GM21526 (cell line): ENCODE measurements at regions not wholly inside any gene's neighbourhood (a gene's known extent, or its start where the extent isn't known, plus 50 kb on each side); places are given as distances from the start of the nearest gene placed in this dataset.

ENCODE experiments used
- ATAC-seq: cut with Tn5 transposase; IDR thresholded peaks from one replicate; pipeline ENCODE4 v1.9.1; 2021; ENCODE audit warnings: moderate library complexity; ENCODE audit not compliant: unreplicated experiment, low FRiP score

GRCh38 chr4:14458463-14458862, 543.8 kb upstream of the CPEB2 start:
- no peak for ATAC-seq

- ATAC-seq: no peak
Observed at GRCh38 chr4:14465057-14465456, 537.2 kb upstream of the CPEB2 start.

GRCh38 chr4:14465507-14465906, 536.8 kb upstream of the CPEB2 start:
- ATAC-seq: no peak

DNA sequence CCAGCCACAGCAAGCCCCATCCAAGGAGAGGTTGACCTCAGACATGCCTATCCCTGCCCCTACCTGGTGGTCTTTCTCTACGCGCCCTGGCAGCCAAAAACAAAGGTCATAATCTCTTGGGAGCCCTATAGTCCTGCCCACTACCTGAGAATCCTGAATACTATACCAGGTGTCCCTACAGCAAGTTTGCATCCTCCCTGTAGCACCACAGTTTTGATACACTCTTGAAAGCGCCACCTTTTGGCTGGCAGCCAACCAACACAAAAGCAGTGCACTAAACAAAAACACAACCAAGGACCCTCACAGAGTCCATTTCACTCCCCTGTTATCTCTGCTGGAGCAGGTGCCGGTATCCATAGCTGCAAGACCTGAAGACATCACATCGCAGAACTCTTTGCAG, 523.8 kb upstream of the CPEB2 start:
- no peak for ATAC-seq

DNA sequence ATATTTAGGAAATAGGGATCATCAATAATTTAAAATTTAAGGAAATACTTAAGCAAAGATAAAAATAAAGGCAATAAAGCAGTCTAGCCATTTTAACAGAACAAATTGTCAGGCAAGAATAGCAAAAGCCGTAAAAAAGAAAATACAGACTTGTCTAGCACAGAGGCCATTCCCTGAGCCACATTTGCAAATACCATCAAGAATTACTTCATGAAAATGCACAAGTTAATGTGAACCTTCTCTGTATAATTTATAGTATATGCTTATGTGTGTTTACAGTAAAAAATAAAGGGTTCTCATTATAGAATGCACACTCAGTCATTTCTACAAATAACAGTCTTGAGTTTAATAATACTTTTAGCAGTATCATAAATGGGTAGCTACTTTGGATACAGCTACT, 505.9 kb upstream of the CPEB2 start:
- no peak for ATAC-seq

DNA sequence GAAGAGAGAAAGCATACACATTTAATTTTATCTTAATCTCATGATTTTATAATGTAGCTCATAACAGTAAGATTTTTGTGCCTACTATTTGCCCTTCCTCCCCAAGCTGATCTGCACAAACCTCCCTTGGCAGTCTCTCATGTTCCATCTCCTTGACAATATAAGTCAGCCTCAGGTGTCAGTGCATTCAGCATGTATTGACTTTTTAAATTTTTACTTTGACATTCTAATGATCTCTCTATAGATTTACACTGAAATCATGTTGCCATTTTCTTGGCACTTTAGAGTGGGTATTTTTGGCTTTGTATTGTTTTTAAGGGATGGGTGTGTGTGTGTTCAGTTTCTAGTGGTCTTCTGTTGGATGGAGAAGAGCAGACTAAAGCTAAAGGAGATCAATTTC, 505.3 kb upstream of the CPEB2 start:
- ATAC-seq: no peak

GRCh38 chr4:14504162-14504561, 498.1 kb upstream of the CPEB2 start:
- no peak for ATAC-seq

DNA sequence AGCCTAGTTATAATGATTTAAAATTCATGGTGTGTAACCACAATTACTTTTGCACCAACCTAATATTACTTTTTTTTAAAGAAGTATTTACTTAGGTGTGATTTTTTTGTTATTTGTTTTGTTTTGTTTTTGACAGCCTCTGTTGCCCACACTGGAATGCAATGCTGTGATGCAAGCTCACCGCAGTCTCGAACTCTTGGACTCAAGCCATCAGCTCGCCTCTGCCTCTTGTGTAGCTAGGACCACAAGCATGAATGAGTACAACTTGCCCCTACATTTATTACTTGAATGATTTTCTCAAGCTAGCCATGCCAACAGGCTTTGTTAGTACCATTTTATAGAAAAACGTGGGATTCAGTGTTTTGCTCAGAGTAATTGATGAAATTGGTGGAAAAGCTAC, 488.8 kb upstream of the CPEB2 start:
- no peak for ATAC-seq

- no peak for ATAC-seq
Observed at GRCh38 chr4:14515556-14515955, 486.7 kb upstream of the CPEB2 start.

- ATAC-seq: no peak
Observed at GRCh38 chr4:14518136-14518535, 484.1 kb upstream of the CPEB2 start.

DNA sequence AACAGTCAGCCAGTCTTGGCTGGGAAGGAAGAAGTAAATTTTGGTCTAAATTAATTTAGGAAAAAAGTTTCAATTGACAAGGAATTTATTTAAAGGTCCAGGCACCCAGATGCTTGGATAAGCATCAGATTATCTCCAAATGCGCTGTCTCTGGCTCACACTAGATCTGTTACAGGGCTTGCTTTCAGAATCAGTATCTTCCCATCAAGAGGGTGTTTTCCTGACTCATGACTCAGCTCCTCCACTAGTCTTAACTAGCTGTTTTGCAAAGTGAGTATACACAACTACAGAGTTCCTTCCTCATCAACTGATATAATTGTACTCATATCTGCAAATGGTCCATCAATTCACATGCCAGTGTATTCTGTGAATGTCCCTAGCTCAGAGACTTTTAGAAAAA, 482.1 kb upstream of the CPEB2 start:
- no peak for ATAC-seq

DNA sequence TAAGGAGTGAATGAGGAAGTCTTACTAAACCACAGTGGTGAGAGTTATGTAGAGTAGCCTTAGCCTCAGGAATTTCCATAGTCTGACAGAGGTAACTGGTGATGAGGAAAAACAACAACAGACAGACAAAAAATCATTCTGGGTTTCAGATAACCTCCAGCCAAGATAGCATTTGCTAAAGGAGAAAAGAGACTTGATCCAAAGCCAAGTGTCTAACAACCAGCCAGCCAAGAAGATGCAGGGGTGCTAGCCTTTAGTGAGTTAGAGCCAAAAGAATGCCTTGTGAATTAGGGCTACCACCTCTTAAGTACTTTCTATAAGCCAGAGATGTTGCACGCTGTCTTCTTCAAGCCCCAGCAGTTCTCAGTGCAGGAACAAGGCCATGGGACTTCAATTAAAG, 478.0 kb upstream of the CPEB2 start:
- no peak for ATAC-seq

DNA sequence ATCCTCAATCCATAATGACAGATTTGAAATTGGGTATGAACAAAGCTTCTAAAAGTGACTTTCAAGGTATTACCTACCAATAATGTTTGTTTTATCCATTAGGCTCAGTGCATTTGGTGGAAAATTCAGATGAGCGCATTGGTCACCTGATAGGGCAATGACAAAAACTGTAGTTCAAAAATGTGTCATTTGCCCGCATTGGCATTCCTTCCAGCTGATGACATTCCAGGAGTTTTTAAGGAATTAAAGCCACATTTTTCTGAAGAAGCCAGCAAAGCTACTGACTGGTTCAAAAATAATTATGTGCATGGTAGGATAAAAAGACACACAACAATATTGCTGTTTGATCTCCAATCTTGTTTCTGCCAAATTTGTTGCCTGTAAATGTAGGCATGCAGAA, 473.4 kb upstream of the CPEB2 start:
- no peak for ATAC-seq

GRCh38 chr4:14529653-14530052, 472.6 kb upstream of the CPEB2 start:
- ATAC-seq: no peak

- ATAC-seq: no peak
Observed at GRCh38 chr4:14532436-14532835, 469.8 kb upstream of the CPEB2 start.

DNA sequence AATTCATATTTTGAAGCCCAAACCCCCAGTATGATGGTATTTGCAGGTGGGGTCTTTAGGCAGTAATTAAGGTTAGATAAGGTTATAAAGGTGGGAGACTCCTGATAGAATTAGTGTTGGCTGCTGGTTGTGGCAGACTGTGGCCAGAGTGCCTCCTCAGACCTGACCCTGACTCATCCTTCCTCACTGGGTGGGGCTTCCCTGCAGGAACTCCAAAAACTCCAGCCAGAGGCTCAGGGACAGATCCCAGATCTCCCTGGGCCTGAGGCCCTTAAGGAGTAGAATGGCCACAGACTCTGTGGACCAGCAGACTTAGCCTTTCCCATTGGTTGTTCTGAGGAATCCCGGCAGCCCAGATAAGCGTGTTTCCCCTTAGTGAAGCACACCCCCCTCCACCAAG, 463.0 kb upstream of the CPEB2 start:
- no peak for ATAC-seq

GRCh38 chr4:14545163-14545562, 457.1 kb upstream of the CPEB2 start:
- no peak for ATAC-seq

DNA sequence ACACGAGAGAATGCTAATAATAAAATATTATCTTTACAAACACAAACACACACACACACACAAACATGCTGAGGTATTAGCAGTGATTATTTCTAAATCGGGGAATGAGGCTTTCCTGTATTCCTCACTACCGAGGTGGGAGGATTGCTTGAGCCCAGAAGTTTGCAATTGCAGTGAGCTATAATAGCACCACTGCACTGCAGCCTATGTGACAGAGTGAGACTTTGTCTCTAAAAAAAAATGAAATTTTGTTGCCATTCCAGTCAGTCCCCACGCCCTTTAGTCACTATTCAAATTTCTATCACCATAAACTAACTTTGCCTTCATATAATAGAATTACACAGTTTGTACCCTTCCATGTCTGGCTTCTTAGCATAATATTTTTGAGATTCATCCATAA, 456.5 kb upstream of the CPEB2 start:
- ATAC-seq: no peak

- no peak for ATAC-seq
Observed at GRCh38 chr4:14552119-14552518, 450.2 kb upstream of the CPEB2 start.

DNA sequence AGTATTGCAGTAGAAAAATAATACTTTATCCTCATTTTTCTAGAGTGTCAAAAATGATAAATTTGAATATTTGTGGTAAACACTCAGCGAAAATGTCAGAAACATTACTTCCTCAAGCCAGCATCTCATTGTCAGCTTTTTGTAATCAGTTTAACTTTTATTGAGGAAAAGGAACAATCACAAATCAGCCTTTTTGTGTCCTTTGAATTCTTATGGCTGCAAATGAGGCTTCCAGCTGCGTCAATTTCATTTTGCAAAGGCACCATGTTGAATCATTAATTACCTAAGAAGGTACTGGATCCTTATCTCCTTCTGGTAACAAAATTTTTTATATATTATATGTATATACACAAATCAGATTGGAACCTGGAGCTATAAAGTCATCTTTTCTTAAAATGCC, 442.6 kb upstream of the CPEB2 start:
- no peak for ATAC-seq

DNA sequence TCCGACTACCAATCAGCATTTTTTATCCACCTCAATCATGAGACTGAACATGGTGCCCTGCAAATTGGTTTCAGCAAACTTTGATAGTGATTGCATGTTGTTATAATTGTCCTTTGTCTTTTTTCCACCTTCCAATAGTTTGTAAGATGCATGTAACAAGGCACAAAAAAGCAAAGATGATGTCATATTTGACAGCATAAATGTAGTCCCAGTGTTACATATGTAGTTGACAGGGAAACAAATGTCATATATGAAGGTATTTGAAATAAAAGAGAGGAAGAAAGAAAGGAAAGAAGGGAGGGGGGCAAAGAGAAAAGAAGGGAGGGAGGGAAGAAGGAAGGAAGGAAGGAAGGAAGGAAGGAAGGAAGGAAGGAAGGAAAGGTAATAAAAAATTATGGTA, 441.7 kb upstream of the CPEB2 start:
- ATAC-seq: no peak

DNA sequence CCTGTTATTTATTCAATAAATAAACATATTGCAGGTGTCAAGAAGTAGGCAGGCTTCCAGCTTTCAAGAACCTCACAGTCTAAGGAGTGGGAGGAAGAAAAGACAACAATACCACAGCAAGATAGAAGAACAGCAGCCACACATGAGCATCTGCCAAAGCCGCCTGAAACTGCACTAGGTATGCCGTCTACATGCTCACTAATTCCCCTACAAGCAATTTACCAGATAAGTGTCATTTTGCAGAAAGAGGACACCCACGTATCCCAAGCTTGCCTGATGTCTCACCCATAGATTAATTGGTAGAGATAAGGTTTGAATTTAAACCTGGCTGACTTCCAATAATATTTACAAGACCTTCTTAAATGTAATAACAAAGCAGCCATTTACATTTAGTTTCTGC, 439.4 kb upstream of the CPEB2 start:
- no peak for ATAC-seq

DNA sequence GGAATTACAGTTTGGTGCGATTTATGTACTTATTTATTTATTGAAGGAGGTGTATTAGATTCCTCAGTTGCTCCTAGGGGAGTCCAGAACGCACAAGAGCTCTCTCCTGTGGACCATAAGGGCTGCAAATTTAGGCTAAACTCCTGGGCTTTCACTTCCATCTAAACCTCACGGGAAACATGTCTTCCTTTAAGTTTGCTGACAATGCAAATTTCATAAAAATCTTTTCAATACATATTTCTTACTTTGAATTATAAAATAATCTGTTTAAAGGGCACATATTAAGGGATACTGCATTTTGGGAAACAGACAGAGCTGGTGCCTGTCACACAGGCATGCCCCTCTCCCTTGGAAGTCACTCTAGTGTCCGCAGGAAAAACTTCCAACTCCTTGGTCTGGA, 438.0 kb upstream of the CPEB2 start:
- no peak for ATAC-seq

DNA sequence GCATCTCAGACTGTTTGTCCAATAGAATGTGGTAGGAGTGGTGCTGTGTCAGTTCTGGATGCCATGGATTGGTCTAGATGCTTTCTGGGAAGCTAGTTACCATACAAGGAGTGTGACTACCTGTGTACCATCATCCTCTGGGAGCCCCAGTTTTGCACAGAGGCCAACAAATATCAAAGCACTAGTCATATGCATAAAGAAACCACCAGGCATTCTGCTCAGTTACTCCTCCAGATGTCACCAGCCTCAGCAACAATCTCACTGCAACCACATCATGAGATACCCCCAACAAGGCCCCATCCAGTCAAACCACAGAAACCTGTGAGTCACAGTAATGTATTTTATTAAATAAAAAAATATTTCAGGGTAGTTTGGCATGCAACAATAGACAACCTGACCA, 435.8 kb upstream of the CPEB2 start:
- no peak for ATAC-seq
